ENCODE measurements at regions not wholly inside any gene's neighbourhood (a gene's known extent, or its start where the extent isn't known, plus 50 kb on each side); places are given as distances from the start of the nearest gene placed in this dataset.

- Histone ChIP-seq H4K91ac (ENCODE audit: insufficient read depth, low read depth, low read length) (no peak overlapping the region), H2AFZ (replicated peaks; ENCODE audit: low read length, poor library complexity) (no peak overlapping the region), H3K9me3 (ENCODE audit: control insufficient read depth, insufficient read depth, low read length) (no peaks in the 10 kb centered on the region), H3K56ac (ENCODE audit: extremely low read depth, insufficient read depth, low read length) (no peak overlapping the region), H4K5ac (ENCODE audit: low read depth, low read length) (no peak overlapping the region), H2BK120ac (ENCODE audit: low read depth, low read length) (no peak overlapping the region), H2AK5ac (ENCODE audit: low read depth, low read length) (no peak overlapping the region), H3K27me3 (ENCODE audit: control insufficient read depth, insufficient read depth, low read length) (no peaks in the 10 kb centered on the region), H3K36me3 (ENCODE audit: control insufficient read depth, insufficient read depth, low read length) (no peaks in the 10 kb centered on the region), H3K79me1 (ENCODE audit: low read depth in 1 of 2, low read length in 2 of 2) (no peaks in the 10 kb centered on the region), H3K23ac (ENCODE audit: low read depth, low read length) (no peak overlapping the region), H2BK15ac (ENCODE audit: low read depth, low read length) (no peak overlapping the region), H3K27ac (ENCODE audit: insufficient read depth, low read length) (no peak overlapping the region), H3K4me1 (ENCODE audit: control insufficient read depth, insufficient read depth, low read length) (no peaks in the 10 kb centered on the region), H3K18ac (ENCODE audit: low read depth, low read length) (no peak overlapping the region), H4K20me1 (ENCODE audit: insufficient read depth, low read length) (no peaks in the 10 kb centered on the region), H2AK9ac (replicated peaks; ENCODE audit: low read depth, low read length, poor library complexity) (no peak overlapping the region), H3K9ac (ENCODE audit: low read depth, low read length) (no peak overlapping the region), H2BK20ac (ENCODE audit: low read depth, low read length) (no peak overlapping the region), H3K4me3 (ENCODE audit: insufficient read depth, low read depth, low read length) (no peak overlapping the region), H4K8ac (ENCODE audit: low read depth in 2 of 2, low read length in 2 of 2) (no peak overlapping the region), H3K9me1 (ENCODE audit: insufficient read depth, low read length) (no peaks in the 10 kb centered on the region), H3K4ac (ENCODE audit: low read depth, low read length) (no peak overlapping the region), H3K14ac (replicated peaks; ENCODE audit: low read depth, low read length) (no peak overlapping the region), H2BK5ac (ENCODE audit: low read depth, low read length, poor library complexity, severe bottlenecking) (no peak overlapping the region), H3K4me2 (ENCODE audit: low read depth, low read length) (no peak overlapping the region)
- ATAC-seq (ENCODE audit: low read depth) (no peak), DNase-seq (peak; percentile 2)
- intact Hi-C loops (cut with micrococcal nuclease) (no loop called here), in situ Hi-C loops (cut with MboI; ENCODE audit: low sequenced_read_pairs) (no loop called here), dilution Hi-C loops (cut with HindIII; ENCODE audit: low sequenced_read_pairs, unreplicated experiment) (no loop called here)
- BruUV-seq (replicated peaks): no TSS peak
- no CpG with 5 or more reads among the region's 8 CpGs for WGBS, 2 experiments (ENCODE audit: extremely low coverage in 2 of 2, insufficient read length in 1 of 2)
- ChIA-PET POLR2A (ENCODE audit: unreplicated experiment) (no interaction called here), CTCF (no interaction called here)
- TF ChIP-seq NFE2L2 (IDR thresholded peaks at IDR 0.05; ENCODE audit: low read depth, low read length): peak; percentile 41; the same call in 1 of the 2 replicates
- TF ChIP-seq POLR2A (IDR thresholded peaks at IDR 0.05; ENCODE audit: low read depth, low read length): no peak
- no peak for TF ChIP-seq USF2 (IDR thresholded peaks at IDR 0.05; ENCODE audit: low read depth, low read length)
These were observed 381.7 kb downstream of the GPAT3 start for GRCh38 chr4:83917572-83917971.

Data from IMR-90 (cell line).